ENCODE measurements at regions not wholly inside any gene's neighbourhood (a gene's known extent, or its start where the extent isn't known, plus 50 kb on each side); places are given as distances from the start of the nearest gene placed in this dataset.

DNA sequence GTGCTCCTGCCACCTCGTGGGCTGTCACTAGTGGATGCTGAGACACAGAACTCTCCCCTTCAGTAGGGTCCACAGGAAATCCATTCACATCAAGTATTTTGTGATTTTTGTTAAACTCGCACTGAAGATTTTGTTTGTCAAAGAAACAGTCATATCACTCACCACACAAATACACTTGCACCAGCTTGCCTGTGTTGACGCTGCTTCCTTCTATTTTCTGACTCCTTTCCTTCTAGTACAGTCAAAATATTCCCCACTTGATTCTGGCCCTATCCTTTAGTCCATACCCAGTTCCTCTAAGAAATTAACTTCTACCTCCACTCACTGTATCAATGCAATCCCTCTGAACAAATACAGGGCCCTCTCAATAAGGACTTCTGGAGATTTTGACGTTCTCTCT lies 213.2 kb upstream of the ARL4C start:
- dilution Hi-C loops (cut with MboI; ENCODE audit: extremely low pct_ligation_motif_present, low sequenced_read_pairs) = no loop called here

GRCh38 chr2:234708717-234709116 lies 211.8 kb upstream of the ARL4C start:
- FAIRE-seq = no peak
- Histone ChIP-seq H3K27ac (ENCODE audit: control insufficient read depth, insufficient read depth, low read length) (no peak overlapping the region), H3K4me2 (ENCODE audit: control insufficient read depth, extremely low read depth, insufficient read depth, low read depth, low read length) (no peak overlapping the region), H3K4me3 (ENCODE audit: control insufficient read depth in 2 of 3, extremely low read depth in 1 of 3, insufficient read depth in 2 of 3, low read depth in 1 of 3, low read length in 3 of 3) (no peak overlapping the region), H3K79me2 (ENCODE audit: control insufficient read depth, insufficient read depth, low read length) (no peaks in the 10 kb centered on the region), H3K9ac (ENCODE audit: control insufficient read depth, extremely low read depth, insufficient read depth, low read length) (no peak overlapping the region), H3K36me3 (ENCODE audit: control insufficient read depth in 2 of 2, extremely low read depth in 1 of 2, insufficient read depth in 2 of 2, low read length in 2 of 2) (no peaks in the 10 kb centered on the region), H2AFZ (ENCODE audit: control insufficient read depth, low read length) (no peak overlapping the region), H3K27me3 (ENCODE audit: control insufficient read depth, extremely low read depth, insufficient read depth, low read length) (no peaks in the 10 kb centered on the region), H3K9me3 (ENCODE audit: control insufficient read depth, low read depth, low read length) (no peaks in the 10 kb centered on the region), H3K9me1 (ENCODE audit: control insufficient read depth, extremely low read depth, insufficient read depth, low read length) (no peaks in the 10 kb centered on the region), H4K20me1 (ENCODE audit: control insufficient read depth, extremely low read depth, insufficient read depth, low read length) (no peaks in the 10 kb centered on the region), H3K4me1 (ENCODE audit: control insufficient read depth, extremely low read depth, insufficient read depth, low read length) (peaks cover 2% of the 10 kb centered on the region)
- dilution Hi-C loops (cut with MboI; ENCODE audit: extremely low pct_ligation_motif_present, low sequenced_read_pairs) = no loop called here
- no peak for DNase-seq (ENCODE audit: low read depth, low spot score)
- no peak for TF ChIP-seq CTCF (optimal IDR thresholded peaks at IDR 0.05 in 1 of 3, IDR thresholded peaks at IDR 0.05 in 1 of 3, conservative IDR thresholded peaks at IDR 0.05 in 1 of 3; ENCODE audit: extremely low read depth in 1 of 3, insufficient read depth in 2 of 3, low read length in 3 of 3)
- TF ChIP-seq EZH2 (IDR thresholded peaks at IDR 0.05; ENCODE audit: low read length) = no peak

More for the DNA sequence above, 213.2 kb upstream of the ARL4C start:
- H3K4me2 ChIP-seq (ENCODE audit: control insufficient read depth, extremely low read depth, insufficient read depth, low read depth, low read length) = no peak overlapping the region
- H3K36me3 ChIP-seq (ENCODE audit: control insufficient read depth in 2 of 2, extremely low read depth in 1 of 2, insufficient read depth in 2 of 2, low read length in 2 of 2) = no peaks in the 10 kb centered on the region
- H3K4me1 ChIP-seq (ENCODE audit: control insufficient read depth, extremely low read depth, insufficient read depth, low read length) = no peaks in the 10 kb centered on the region
- TF ChIP-seq EZH2 (IDR thresholded peaks at IDR 0.05; ENCODE audit: low read length) (no peak), CTCF (optimal IDR thresholded peaks at IDR 0.05 in 1 of 3, IDR thresholded peaks at IDR 0.05 in 1 of 3, conservative IDR thresholded peaks at IDR 0.05 in 1 of 3; ENCODE audit: extremely low read depth in 1 of 3, insufficient read depth in 2 of 3, low read length in 3 of 3) (no peak)
- no peak overlapping the region for H3K27ac ChIP-seq (ENCODE audit: control insufficient read depth, insufficient read depth, low read length)
- FAIRE-seq (no peak), DNase-seq (ENCODE audit: low read depth, low spot score) (no peak)
- no peaks in the 10 kb centered on the region for H4K20me1 ChIP-seq (ENCODE audit: control insufficient read depth, extremely low read depth, insufficient read depth, low read length)
- no peaks in the 10 kb centered on the region for H3K79me2 ChIP-seq (ENCODE audit: control insufficient read depth, insufficient read depth, low read length)
- H3K27me3 ChIP-seq (ENCODE audit: control insufficient read depth, extremely low read depth, insufficient read depth, low read length) = peaks cover 4% of the 10 kb centered on the region
- H3K4me3 ChIP-seq (ENCODE audit: control insufficient read depth in 2 of 3, extremely low read depth in 1 of 3, insufficient read depth in 2 of 3, low read depth in 1 of 3, low read length in 3 of 3) = no peak overlapping the region
- no peak overlapping the region for H3K9ac ChIP-seq (ENCODE audit: control insufficient read depth, extremely low read depth, insufficient read depth, low read length)
- no peaks in the 10 kb centered on the region for H3K9me3 ChIP-seq (ENCODE audit: control insufficient read depth, low read depth, low read length)
- no peaks in the 10 kb centered on the region for H3K9me1 ChIP-seq (ENCODE audit: control insufficient read depth, extremely low read depth, insufficient read depth, low read length)
- no peak overlapping the region for H2AFZ ChIP-seq (ENCODE audit: control insufficient read depth, low read length)

All from keratinocyte (primary cell).